ENCODE measurements at regions not wholly inside any gene's neighbourhood (a gene's known extent, or its start where the extent isn't known, plus 50 kb on each side); places are given as distances from the start of the nearest gene placed in this dataset.

DNA sequence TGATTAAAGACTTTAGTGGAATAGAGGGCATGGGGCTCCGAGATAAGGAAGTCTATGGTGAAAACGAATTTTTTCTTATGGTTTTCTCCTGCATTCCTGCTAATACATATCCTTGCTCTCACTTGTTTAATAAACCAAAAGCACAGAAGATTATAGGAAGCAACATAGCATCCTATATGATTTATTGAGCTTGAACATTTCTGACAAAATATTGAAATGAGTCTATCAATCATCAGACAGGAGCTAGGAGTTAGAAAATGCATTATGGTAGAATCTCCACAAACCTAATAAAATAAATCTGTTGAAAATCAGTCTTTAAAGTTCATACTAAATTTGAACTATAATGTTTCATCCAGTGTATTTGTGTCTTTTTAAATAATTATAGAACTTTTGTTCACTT is 554.6 kb upstream of the RGMB start (continued):
- TF ChIP-seq, protein P1, sequence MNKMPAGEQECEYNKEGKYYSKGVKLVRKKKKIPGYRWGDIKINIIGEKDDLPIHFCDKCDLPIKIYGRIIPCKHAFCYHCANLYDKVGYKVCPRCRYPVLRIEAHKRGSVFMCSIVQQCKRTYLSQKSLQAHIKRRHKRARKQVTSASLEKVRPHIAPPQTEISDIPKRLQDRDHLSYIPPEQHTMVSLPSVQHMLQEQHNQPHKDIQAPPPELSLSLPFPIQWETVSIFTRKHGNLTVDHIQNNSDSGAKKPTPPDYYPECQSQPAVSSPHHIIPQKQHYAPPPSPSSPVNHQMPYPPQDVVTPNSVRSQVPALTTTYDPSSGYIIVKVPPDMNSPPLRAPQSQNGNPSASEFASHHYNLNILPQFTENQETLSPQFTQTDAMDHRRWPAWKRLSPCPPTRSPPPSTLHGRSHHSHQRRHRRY (tag by site-specific recombination; IDR thresholded peaks at IDR 0.05): no peak
- TF ChIP-seq, protein P2, sequence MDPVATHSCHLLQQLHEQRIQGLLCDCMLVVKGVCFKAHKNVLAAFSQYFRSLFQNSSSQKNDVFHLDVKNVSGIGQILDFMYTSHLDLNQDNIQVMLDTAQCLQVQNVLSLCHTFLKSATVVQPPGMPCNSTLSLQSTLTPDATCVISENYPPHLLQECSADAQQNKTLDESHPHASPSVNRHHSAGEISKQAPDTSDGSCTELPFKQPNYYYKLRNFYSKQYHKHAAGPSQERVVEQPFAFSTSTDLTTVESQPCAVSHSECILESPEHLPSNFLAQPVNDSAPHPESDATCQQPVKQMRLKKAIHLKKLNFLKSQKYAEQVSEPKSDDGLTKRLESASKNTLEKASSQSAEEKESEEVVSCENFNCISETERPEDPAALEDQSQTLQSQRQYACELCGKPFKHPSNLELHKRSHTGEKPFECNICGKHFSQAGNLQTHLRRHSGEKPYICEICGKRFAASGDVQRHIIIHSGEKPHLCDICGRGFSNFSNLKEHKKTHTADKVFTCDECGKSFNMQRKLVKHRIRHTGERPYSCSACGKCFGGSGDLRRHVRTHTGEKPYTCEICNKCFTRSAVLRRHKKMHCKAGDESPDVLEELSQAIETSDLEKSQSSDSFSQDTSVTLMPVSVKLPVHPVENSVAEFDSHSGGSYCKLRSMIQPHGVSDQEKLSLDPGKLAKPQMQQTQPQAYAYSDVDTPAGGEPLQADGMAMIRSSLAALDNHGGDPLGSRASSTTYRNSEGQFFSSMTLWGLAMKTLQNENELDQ (tag by site-specific recombination; IDR thresholded peaks at IDR 0.05; ENCODE audit: low read depth): no peak
- TF ChIP-seq ZNF600 (tag by site-specific recombination; IDR thresholded peaks at IDR 0.05) (no peak), ZNF391 (tag by site-specific recombination; IDR thresholded peaks at IDR 0.05; ENCODE audit: borderline replicate concordance, low read depth) (no peak), ZNF777 (tag by site-specific recombination; IDR thresholded peaks at IDR 0.05; ENCODE audit: borderline replicate concordance) (no peak), ZNF629 (tag by site-specific recombination; IDR thresholded peaks at IDR 0.05) (no peak), SETDB1 (IDR thresholded peaks at IDR 0.05; ENCODE audit: insufficient read length, low read length) (no peak), WT1 (tag by site-specific recombination; IDR thresholded peaks at IDR 0.05) (no peak), ZNF514 (tag by site-specific recombination; IDR thresholded peaks at IDR 0.05) (no peak)
- TF ChIP-seq, protein P3, sequence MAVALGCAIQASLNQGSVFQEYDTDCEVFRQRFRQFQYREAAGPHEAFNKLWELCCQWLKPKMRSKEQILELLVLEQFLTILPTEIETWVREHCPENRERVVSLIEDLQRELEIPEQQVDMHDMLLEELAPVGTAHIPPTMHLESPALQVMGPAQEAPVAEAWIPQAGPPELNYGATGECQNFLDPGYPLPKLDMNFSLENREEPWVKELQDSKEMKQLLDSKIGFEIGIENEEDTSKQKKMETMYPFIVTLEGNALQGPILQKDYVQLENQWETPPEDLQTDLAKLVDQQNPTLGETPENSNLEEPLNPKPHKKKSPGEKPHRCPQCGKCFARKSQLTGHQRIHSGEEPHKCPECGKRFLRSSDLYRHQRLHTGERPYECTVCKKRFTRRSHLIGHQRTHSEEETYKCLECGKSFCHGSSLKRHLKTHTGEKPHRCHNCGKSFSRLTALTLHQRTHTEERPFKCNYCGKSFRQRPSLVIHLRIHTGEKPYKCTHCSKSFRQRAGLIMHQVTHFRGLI (tag by site-specific recombination; IDR thresholded peaks at IDR 0.05): no peak
- TF ChIP-seq, protein P4, sequence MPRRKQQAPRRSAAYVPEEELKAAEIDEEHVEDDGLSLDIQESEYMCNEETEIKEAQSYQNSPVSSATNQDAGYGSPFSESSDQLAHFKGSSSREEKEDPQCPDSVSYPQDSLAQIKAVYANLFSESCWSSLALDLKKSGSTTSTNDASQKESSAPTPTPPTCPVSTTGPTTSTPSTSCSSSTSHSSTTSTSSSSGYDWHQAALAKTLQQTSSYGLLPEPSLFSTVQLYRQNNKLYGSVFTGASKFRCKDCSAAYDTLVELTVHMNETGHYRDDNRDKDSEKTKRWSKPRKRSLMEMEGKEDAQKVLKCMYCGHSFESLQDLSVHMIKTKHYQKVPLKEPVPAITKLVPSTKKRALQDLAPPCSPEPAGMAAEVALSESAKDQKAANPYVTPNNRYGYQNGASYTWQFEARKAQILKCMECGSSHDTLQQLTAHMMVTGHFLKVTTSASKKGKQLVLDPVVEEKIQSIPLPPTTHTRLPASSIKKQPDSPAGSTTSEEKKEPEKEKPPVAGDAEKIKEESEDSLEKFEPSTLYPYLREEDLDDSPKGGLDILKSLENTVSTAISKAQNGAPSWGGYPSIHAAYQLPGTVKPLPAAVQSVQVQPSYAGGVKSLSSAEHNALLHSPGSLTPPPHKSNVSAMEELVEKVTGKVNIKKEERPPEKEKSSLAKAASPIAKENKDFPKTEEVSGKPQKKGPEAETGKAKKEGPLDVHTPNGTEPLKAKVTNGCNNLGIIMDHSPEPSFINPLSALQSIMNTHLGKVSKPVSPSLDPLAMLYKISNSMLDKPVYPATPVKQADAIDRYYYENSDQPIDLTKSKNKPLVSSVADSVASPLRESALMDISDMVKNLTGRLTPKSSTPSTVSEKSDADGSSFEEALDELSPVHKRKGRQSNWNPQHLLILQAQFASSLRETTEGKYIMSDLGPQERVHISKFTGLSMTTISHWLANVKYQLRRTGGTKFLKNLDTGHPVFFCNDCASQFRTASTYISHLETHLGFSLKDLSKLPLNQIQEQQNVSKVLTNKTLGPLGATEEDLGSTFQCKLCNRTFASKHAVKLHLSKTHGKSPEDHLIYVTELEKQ (tag by site-specific recombination; IDR thresholded peaks at IDR 0.05; ENCODE audit: borderline replicate concordance): no peak

DNA sequence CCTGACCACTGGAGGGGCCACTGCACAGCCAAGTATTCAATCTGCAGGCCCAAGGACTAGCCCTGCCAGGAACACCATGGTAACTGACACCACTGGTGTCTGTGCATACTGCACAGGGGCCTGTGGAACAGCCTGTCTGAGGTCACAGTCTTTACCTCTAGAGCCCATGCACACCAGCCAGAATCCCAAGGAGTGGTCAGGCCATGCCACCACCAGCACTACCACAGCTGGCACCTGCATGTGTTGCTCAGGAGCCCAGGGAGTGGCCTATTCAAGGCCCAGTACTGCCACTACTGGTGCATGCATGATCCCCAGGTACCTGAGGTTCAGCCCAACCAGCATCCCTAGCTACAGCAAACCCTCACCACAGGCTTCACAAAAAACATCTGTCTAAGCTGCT is 546.0 kb upstream of the RGMB start:
- Histone ChIP-seq H3K9me3 (ENCODE audit: control insufficient read depth, insufficient read depth, low read depth, low read length) (no peaks in the 10 kb centered on the region), H3K4me1 (ENCODE audit: control insufficient read depth, insufficient read depth, low read length) (no peaks in the 10 kb centered on the region), H3K4me3 (ENCODE audit: low read depth, low read length) (no peak overlapping the region), H3K27ac (ENCODE audit: extremely low read depth, low read depth, low read length) (no peak overlapping the region), H3K36me3 (ENCODE audit: control insufficient read depth in 2 of 2, insufficient read depth in 1 of 2, low read length in 2 of 2) (no peaks in the 10 kb centered on the region)
- no peak for TF ChIP-seq ZNF664 (tag by site-specific recombination; IDR thresholded peaks at IDR 0.05)
- TF ChIP-seq, protein P5, sequence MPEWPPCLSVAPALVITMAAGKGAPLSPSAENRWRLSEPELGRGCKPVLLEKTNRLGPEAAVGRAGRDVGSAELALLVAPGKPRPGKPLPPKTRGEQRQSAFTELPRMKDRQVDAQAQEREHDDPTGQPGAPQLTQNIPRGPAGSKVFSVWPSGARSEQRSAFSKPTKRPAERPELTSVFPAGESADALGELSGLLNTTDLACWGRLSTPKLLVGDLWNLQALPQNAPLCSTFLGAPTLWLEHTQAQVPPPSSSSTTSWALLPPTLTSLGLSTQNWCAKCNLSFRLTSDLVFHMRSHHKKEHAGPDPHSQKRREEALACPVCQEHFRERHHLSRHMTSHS (tag by site-specific recombination; IDR thresholded peaks at IDR 0.05): no peak
- TF ChIP-seq ZBTB1 (tag by site-specific recombination; IDR thresholded peaks at IDR 0.05): no peak
- TF ChIP-seq, protein P6, sequence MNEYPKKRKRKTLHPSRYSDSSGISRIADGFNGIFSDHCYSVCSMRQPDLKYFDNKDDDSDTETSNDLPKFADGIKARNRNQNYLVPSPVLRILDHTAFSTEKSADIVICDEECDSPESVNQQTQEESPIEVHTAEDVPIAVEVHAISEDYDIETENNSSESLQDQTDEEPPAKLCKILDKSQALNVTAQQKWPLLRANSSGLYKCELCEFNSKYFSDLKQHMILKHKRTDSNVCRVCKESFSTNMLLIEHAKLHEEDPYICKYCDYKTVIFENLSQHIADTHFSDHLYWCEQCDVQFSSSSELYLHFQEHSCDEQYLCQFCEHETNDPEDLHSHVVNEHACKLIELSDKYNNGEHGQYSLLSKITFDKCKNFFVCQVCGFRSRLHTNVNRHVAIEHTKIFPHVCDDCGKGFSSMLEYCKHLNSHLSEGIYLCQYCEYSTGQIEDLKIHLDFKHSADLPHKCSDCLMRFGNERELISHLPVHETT (tag by site-specific recombination; IDR thresholded peaks at IDR 0.05): no peak
- ChIA-PET POLR2A (no interaction called here), CTCF (interaction anchor here (1.0 kb wide), 1 partner anchor 543 kb away, joined by 3 read pairs; no protein-coding TSS in a partner anchor)
